HUES6 (cell line): ENCODE measurements at regions not wholly inside any gene's neighbourhood (a gene's known extent, or its start where the extent isn't known, plus 50 kb on each side); places are given as distances from the start of the nearest gene placed in this dataset.

Experiments
- H3K27ac ChIP-seq: 2 replicates; pipeline ENCODE4 v1.7.0; 2013; ENCODE audit warnings: low read depth, mild to moderate bottlenecking, low read length, inconsistent platforms
- H3K27me3 ChIP-seq: 2 replicates; pipeline ENCODE4 v1.6.1; 2013; ENCODE audit warnings: low read length; ENCODE audit not compliant: control insufficient read depth, insufficient read depth
- H3K36me3 ChIP-seq: 2 replicates; pipeline ENCODE4 v1.6.1; 2013; ENCODE audit warnings: low read length; ENCODE audit not compliant: control insufficient read depth, insufficient read depth
- H3K4me1 ChIP-seq: 2 replicates; pipeline ENCODE4 v1.6.1; 2013; ENCODE audit warnings: low read length; ENCODE audit not compliant: control insufficient read depth, insufficient read depth
- H3K4me3 ChIP-seq: 2 replicates; pipeline ENCODE4 v1.5.1; 2013; ENCODE audit warnings: low read depth, low read length
- H3K9ac ChIP-seq: one replicate; pipeline ENCODE4 v1.6.1; 2013; ENCODE audit warnings: mild to moderate bottlenecking, low read length
- H3K9me3 ChIP-seq: 2 replicates; pipeline ENCODE4 v1.6.1; 2013; ENCODE audit warnings: low read depth, low read length; ENCODE audit not compliant: control insufficient read depth, insufficient read depth

- H3K4me1 ChIP-seq, result peaks cover 47% of the 10 kb centered on the region
- H3K27ac ChIP-seq, result no peak overlapping the region
- H3K36me3 ChIP-seq, result no peaks in the 10 kb centered on the region
- H3K4me3 ChIP-seq, result no peak overlapping the region
- H3K9me3 ChIP-seq, result no peaks in the 10 kb centered on the region; the same call in 1 of the 2 replicates
- no peak overlapping the region for H3K9ac ChIP-seq
- H3K27me3 ChIP-seq, result peaks cover 11% of the 10 kb centered on the region
Measured at GRCh38 chr5:73286896-73287295, 113.9 kb downstream of the TMEM174 start.

- Histone ChIP-seq H3K27me3 (peaks cover under 1% of the 10 kb centered on the region; the same call in 1 of the 2 replicates), H3K9ac (no peak overlapping the region), H3K36me3 (no peaks in the 10 kb centered on the region), H3K27ac (no peak overlapping the region), H3K9me3 (no peaks in the 10 kb centered on the region; the same call in 1 of the 2 replicates), H3K4me3 (no peak overlapping the region), H3K4me1 (peaks cover 51% of the 10 kb centered on the region)
Measured at GRCh38 chr5:73284985-73285384, 112.0 kb downstream of the TMEM174 start.

- Histone ChIP-seq H3K36me3 (no peaks in the 10 kb centered on the region), H3K27me3 (no peaks in the 10 kb centered on the region), H3K9me3 (no peaks in the 10 kb centered on the region; the same call in 1 of the 2 replicates), H3K9ac (no peak overlapping the region), H3K27ac (no peak overlapping the region), H3K4me3 (no peak overlapping the region), H3K4me1 (peaks cover 47% of the 10 kb centered on the region)
Measured at GRCh38 chr5:73284220-73284795, 111.3 kb downstream of the TMEM174 start.

GRCh38 chr5:73282923-73283322 is 109.9 kb downstream of the TMEM174 start:
- H3K27me3 ChIP-seq, result no peaks in the 10 kb centered on the region
- no peaks in the 10 kb centered on the region for H3K36me3 ChIP-seq
- H3K4me1 ChIP-seq, result peaks cover 37% of the 10 kb centered on the region
- no peak overlapping the region for H3K27ac ChIP-seq
- no peak overlapping the region for H3K4me3 ChIP-seq
- no peak overlapping the region for H3K9ac ChIP-seq
- H3K9me3 ChIP-seq, result no peaks in the 10 kb centered on the region; the same call in 1 of the 2 replicates

- H3K27ac ChIP-seq, result no peak overlapping the region
- H3K27me3 ChIP-seq, result no peaks in the 10 kb centered on the region
- no peak overlapping the region for H3K4me3 ChIP-seq
Measured at GRCh38 chr5:73282383-73282782, 109.4 kb downstream of the TMEM174 start.

GRCh38 chr5:73280821-73281746 is 108.1 kb downstream of the TMEM174 start:
- H3K27me3 ChIP-seq, result no peaks in the 10 kb centered on the region
- H3K4me1 ChIP-seq, result peaks cover 37% of the 10 kb centered on the region
- H3K9ac ChIP-seq, result no peak overlapping the region
- no peaks in the 10 kb centered on the region for H3K36me3 ChIP-seq
- no peak overlapping the region for H3K4me3 ChIP-seq
- no peak overlapping the region for H3K27ac ChIP-seq
- H3K9me3 ChIP-seq, result no peaks in the 10 kb centered on the region

More at GRCh38 chr5:73282383-73282782, 109.4 kb downstream of the TMEM174 start:
- no peaks in the 10 kb centered on the region; the same call in 1 of the 2 replicates for H3K9me3 ChIP-seq
- peaks cover 37% of the 10 kb centered on the region for H3K4me1 ChIP-seq
- no peak overlapping the region for H3K9ac ChIP-seq
- no peaks in the 10 kb centered on the region for H3K36me3 ChIP-seq

- H3K4me1 ChIP-seq, result peaks cover 37% of the 10 kb centered on the region
- H3K27ac ChIP-seq, result no peak overlapping the region
- no peak overlapping the region for H3K4me3 ChIP-seq
- no peaks in the 10 kb centered on the region for H3K9me3 ChIP-seq
- H3K9ac ChIP-seq, result no peak overlapping the region
- H3K36me3 ChIP-seq, result no peaks in the 10 kb centered on the region
- no peaks in the 10 kb centered on the region for H3K27me3 ChIP-seq
Measured at GRCh38 chr5:73280386-73280785, 107.4 kb downstream of the TMEM174 start.

GRCh38 chr5:73279805-73280204 is 106.8 kb downstream of the TMEM174 start:
- Histone ChIP-seq H3K4me1 (peaks cover 38% of the 10 kb centered on the region), H3K9ac (no peak overlapping the region), H3K36me3 (no peaks in the 10 kb centered on the region), H3K9me3 (no peaks in the 10 kb centered on the region), H3K27ac (no peak overlapping the region), H3K4me3 (no peak overlapping the region), H3K27me3 (no peaks in the 10 kb centered on the region)

- Histone ChIP-seq H3K27ac (no peak overlapping the region), H3K4me1 (peaks cover 32% of the 10 kb centered on the region), H3K27me3 (no peaks in the 10 kb centered on the region), H3K4me3 (no peak overlapping the region), H3K9ac (no peak overlapping the region), H3K9me3 (no peaks in the 10 kb centered on the region), H3K36me3 (no peaks in the 10 kb centered on the region)
Measured at GRCh38 chr5:73278693-73279092, 105.7 kb downstream of the TMEM174 start.

GRCh38 chr5:73274881-73275663 is 102.1 kb downstream of the TMEM174 start:
- H3K4me3 ChIP-seq, result no peak overlapping the region
- H3K4me1 ChIP-seq, result peaks cover 8% of the 10 kb centered on the region; the same call in 1 of the 2 replicates
- no peak overlapping the region for H3K9ac ChIP-seq
- no peaks in the 10 kb centered on the region for H3K27me3 ChIP-seq
- no peaks in the 10 kb centered on the region for H3K36me3 ChIP-seq
- H3K9me3 ChIP-seq, result no peaks in the 10 kb centered on the region
- H3K27ac ChIP-seq, result no peak overlapping the region
